ENCODE measurements at regions not wholly inside any gene's neighbourhood (a gene's known extent, or its start where the extent isn't known, plus 50 kb on each side); places are given as distances from the start of the nearest gene placed in this dataset.

DNA sequence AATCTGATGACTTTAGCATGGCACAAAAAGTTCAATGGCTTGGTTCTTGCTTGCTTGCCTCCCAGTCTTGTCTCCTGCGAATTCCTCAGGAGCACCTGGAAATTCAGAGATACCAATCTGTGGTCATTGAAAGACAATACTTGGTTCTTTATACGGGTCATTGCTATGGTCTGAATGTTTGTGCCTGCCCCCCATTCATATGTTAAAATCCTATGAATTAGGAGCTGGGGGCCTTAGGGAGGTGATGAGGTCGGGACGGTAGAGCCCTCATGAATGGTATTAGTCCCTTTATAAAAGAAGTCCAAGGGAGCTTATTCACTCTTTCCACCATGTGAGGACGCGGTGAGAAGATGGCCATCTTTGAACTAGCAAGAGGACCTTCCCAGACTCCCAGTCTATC is 721.8 kb downstream of the UTRN start:
- H3K9me3 ChIP-seq (ENCODE audit: control extremely low read depth in 1 of 3, control insufficient read depth in 2 of 3, insufficient read depth in 1 of 3, low read length in 2 of 3) = peaks cover 0 to 4% (median 0%) of the 10 kb centered on the region in 3 donors
- POLR2A ChIA-PET = no interaction called here
- no peaks in the 10 kb centered on the region for H3K36me3 ChIP-seq (replicated peaks in 1 of 2; ENCODE audit: control extremely low read depth in 1 of 2, control insufficient read depth in 1 of 2, extremely low read depth in 1 of 2, insufficient read depth in 2 of 2, low read length in 1 of 2)
- H3K27me3 ChIP-seq (replicated peaks in 1 of 4; ENCODE audit: control extremely low read depth in 1 of 4, control insufficient read depth in 3 of 4, insufficient read depth in 4 of 4, low read length in 3 of 4) = no peaks in the 10 kb centered on the region
- no peak overlapping the region for H3K27ac ChIP-seq (ENCODE audit: low read length in 2 of 2)
- Mint-ChIP-seq H3K27ac (no peak overlapping the region), H3K27me3 (peaks cover 11% of the 10 kb centered on the region), H3K4me3 (no peak overlapping the region), H3K4me1 (no peaks in the 10 kb centered on the region), H3K9me3 (ENCODE audit: insufficient read depth) (no peaks in the 10 kb centered on the region)
- ATAC-seq (ENCODE audit: low read depth) = no peak
- no peaks in the 10 kb centered on the region for H3K4me1 ChIP-seq (ENCODE audit: control insufficient read depth in 2 of 2, insufficient read depth in 2 of 2, low read length in 2 of 2)
- H3K9ac ChIP-seq (ENCODE audit: low read length) = no peak overlapping the region
- intact Hi-C loops (cut with micrococcal nuclease) = no loop called here
- no peak overlapping the region for H2AFZ ChIP-seq (ENCODE audit: insufficient read depth, low read depth, low read length, poor library complexity, severe bottlenecking)
- H3K4me3 ChIP-seq (ENCODE audit: control extremely low read depth in 1 of 5, extremely low read depth in 1 of 5, insufficient read depth in 1 of 5, low read depth in 2 of 5, low read length in 4 of 5) = no peak overlapping the region
- 100% methylated on average over 3 of the region's 6 CpGs for WGBS (ENCODE audit: insufficient coverage)
- DNase-seq = no peak
- TF ChIP-seq, protein P1, sequence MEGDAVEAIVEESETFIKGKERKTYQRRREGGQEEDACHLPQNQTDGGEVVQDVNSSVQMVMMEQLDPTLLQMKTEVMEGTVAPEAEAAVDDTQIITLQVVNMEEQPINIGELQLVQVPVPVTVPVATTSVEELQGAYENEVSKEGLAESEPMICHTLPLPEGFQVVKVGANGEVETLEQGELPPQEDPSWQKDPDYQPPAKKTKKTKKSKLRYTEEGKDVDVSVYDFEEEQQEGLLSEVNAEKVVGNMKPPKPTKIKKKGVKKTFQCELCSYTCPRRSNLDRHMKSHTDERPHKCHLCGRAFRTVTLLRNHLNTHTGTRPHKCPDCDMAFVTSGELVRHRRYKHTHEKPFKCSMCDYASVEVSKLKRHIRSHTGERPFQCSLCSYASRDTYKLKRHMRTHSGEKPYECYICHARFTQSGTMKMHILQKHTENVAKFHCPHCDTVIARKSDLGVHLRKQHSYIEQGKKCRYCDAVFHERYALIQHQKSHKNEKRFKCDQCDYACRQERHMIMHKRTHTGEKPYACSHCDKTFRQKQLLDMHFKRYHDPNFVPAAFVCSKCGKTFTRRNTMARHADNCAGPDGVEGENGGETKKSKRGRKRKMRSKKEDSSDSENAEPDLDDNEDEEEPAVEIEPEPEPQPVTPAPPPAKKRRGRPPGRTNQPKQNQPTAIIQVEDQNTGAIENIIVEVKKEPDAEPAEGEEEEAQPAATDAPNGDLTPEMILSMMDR (IDR thresholded peaks at IDR 0.05) = no peak
- no peak for TF ChIP-seq EZH2 (IDR thresholded peaks at IDR 0.05; ENCODE audit: borderline replicate concordance, insufficient read depth, low read depth, low read length, poor library complexity, severe bottlenecking)
- H3K4me2 ChIP-seq (replicated peaks; ENCODE audit: low read depth, low read length, poor library complexity, severe bottlenecking) = no peak overlapping the region
- H3K79me2 ChIP-seq (ENCODE audit: control insufficient read depth, insufficient read depth, low read length) = no peaks in the 10 kb centered on the region
- no peaks in the 10 kb centered on the region for H4K20me1 ChIP-seq (ENCODE audit: control insufficient read depth, insufficient read depth, low read length, poor library complexity, severe bottlenecking)
- CTCF ChIA-PET = no interaction called here

- H3K4me3 Mint-ChIP-seq = no peak overlapping the region
- no peaks in the 10 kb centered on the region for H3K4me1 Mint-ChIP-seq
- 83% methylated on average over 1 of the region's 3 CpGs for WGBS (ENCODE audit: insufficient coverage)
- no peak overlapping the region for H3K4me2 ChIP-seq (replicated peaks; ENCODE audit: low read depth, low read length, poor library complexity, severe bottlenecking)
- no peak for TF ChIP-seq EZH2 (IDR thresholded peaks at IDR 0.05; ENCODE audit: borderline replicate concordance, insufficient read depth, low read depth, low read length, poor library complexity, severe bottlenecking)
- TF ChIP-seq, protein P1 (IDR thresholded peaks at IDR 0.05) = no peak
- H3K27me3 ChIP-seq (replicated peaks in 1 of 4; ENCODE audit: control extremely low read depth in 1 of 4, control insufficient read depth in 3 of 4, insufficient read depth in 4 of 4, low read length in 3 of 4) = no peaks in the 10 kb centered on the region
- no peak for DNase-seq
- H2AFZ ChIP-seq (ENCODE audit: insufficient read depth, low read depth, low read length, poor library complexity, severe bottlenecking) = no peak overlapping the region
- no peak overlapping the region for H3K4me3 ChIP-seq (ENCODE audit: control extremely low read depth in 1 of 5, extremely low read depth in 1 of 5, insufficient read depth in 1 of 5, low read depth in 2 of 5, low read length in 4 of 5)
- ChIA-PET POLR2A (no interaction called here), CTCF (no interaction called here)
- H4K20me1 ChIP-seq (ENCODE audit: control insufficient read depth, insufficient read depth, low read length, poor library complexity, severe bottlenecking) = no peaks in the 10 kb centered on the region
- no peak overlapping the region for H3K9ac ChIP-seq (ENCODE audit: low read length)
- H3K27ac Mint-ChIP-seq = no peak overlapping the region
- no peaks in the 10 kb centered on the region for H3K9me3 Mint-ChIP-seq (ENCODE audit: insufficient read depth)
- ATAC-seq (ENCODE audit: low read depth) = no peak
- H3K9me3 ChIP-seq (ENCODE audit: control extremely low read depth in 1 of 3, control insufficient read depth in 2 of 3, insufficient read depth in 1 of 3, low read length in 2 of 3) = no peaks in the 10 kb centered on the region
- no peak overlapping the region for H3K27ac ChIP-seq (ENCODE audit: low read length in 2 of 2)
- intact Hi-C loops (cut with micrococcal nuclease) = no loop called here
- peaks cover 16% of the 10 kb centered on the region for H3K27me3 Mint-ChIP-seq
- H3K4me1 ChIP-seq (ENCODE audit: control insufficient read depth in 2 of 2, insufficient read depth in 2 of 2, low read length in 2 of 2) = no peaks in the 10 kb centered on the region
- H3K36me3 ChIP-seq (replicated peaks in 1 of 2; ENCODE audit: control extremely low read depth in 1 of 2, control insufficient read depth in 1 of 2, extremely low read depth in 1 of 2, insufficient read depth in 2 of 2, low read length in 1 of 2) = no peaks in the 10 kb centered on the region
- no peaks in the 10 kb centered on the region for H3K79me2 ChIP-seq (ENCODE audit: control insufficient read depth, insufficient read depth, low read length)
Observed at GRCh38 chr6:145008715-145009114, 723.6 kb downstream of the UTRN start.
